Amniotic stem cell (primary cell): ENCODE measurements at regions not wholly inside any gene's neighbourhood (a gene's known extent, or its start where the extent isn't known, plus 50 kb on each side); places are given as distances from the start of the nearest gene placed in this dataset.

Experiments used
- DNase-seq: peaks from one replicate; lab custom pipeline; 2025; lab: John Stamatoyannopoulos, UW

DNA sequence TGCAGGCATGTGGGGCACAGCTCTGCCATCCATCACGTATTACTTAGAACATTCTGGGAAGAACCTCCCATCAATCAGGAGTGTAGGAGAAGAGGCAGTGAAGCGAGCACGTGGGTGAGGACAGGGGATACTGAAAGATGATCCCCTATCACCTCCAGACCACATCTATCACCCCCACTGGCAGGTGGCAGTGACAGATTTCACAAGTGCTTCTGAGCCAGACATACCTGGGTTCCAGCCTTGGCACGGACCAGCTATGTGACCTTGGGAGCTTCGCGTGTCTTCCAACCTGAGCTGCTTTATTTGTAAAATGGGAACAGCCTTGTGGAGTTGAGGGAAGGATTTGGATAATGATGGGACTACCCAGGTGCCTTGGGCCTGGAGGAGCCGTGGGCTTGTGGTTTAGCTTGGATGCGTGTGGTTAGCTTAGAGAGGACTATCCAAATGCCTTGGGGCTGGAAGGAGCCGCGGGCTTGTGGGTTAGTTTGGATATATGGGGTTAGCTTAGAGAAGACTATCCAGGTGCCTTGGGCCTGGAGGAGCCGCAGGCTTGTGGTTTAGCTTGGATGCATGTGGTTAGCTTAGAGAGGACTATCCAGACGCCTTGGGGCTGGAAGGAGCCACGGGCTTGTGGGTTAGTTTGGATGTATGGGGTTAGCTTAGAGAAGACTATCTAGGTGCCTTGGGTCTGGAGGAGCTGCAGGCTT is 206.4 kb downstream of the ENGASE start:
- no peak for DNase-seq

DNA sequence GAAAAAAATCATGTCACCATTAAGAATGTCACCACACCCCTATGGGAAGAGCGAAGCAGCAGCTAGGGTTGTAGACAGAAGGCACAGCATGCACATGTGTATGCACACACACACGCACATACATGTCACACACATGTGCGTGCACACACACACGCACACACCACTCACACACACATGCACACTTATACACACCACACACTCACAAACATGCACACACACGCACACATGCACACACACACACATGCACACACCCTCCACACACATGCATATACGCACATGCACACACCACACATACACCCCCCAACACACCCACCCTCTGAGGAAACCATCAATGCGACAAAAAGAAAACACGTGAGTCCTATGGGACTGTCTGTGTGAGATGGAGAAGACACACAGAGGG is 205.4 kb downstream of the ENGASE start:
- no peak for DNase-seq

DNA sequence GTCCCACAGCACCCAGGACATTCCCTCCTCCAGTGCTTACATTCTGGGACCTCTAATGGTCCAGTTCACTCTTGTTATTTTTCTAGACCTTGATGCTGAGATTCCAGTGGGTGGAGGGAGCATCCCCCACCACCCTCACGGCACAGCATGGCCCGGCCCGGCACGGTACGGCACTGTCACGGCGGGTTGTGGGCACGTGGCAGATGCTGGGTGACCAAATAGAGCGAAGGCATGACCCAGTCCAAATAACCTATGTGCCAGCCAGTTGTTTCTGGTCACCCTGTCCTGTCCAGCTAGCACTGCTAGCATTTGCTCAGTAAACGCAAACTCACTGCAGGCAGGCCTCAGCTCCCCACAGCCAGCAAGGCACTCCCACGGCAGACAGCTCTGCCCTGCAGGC is 204.7 kb downstream of the ENGASE start:
- DNase-seq, result no peak

DNA sequence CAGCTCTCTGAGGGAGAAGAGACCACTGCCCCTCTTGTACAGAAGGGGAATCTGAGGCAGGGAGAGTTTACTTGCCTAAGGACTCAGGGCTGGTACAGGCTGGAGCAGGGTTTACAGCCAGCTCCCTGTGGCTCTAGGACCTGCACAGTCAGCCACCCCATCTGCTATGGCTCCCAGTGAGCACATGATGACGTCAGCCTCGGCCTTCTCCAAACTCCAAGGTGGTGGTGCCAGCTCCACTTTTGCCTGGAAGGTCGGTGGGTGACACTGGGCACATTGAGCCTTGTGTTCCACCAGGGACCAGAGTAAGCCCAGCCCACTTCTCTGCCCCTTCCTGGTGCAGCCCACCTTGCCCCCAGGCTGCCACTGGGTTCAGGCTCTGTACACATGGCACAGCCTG is 202.2 kb downstream of the ENGASE start:
- DNase-seq, result no peak

DNA sequence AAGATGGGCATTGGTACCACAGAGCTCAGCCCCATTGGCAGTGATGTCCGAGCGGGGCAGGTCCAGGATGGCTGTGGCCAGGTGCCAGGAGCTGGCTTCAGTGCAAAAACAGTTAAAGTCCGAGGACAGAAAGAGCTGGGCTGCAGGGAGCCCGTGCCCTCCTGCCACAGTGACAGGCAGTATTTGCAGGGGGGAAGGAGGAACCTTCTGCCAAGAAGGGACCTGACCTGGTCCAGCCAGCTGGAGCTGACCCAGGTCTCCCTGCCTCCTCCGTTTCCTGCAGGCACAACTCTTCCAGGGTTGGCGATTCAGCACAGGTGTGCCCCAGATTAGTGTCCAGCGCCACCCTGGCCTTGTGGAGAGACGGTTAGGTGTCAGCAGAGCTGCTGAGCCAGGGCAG is 199.0 kb downstream of the ENGASE start:
- no peak for DNase-seq

DNA sequence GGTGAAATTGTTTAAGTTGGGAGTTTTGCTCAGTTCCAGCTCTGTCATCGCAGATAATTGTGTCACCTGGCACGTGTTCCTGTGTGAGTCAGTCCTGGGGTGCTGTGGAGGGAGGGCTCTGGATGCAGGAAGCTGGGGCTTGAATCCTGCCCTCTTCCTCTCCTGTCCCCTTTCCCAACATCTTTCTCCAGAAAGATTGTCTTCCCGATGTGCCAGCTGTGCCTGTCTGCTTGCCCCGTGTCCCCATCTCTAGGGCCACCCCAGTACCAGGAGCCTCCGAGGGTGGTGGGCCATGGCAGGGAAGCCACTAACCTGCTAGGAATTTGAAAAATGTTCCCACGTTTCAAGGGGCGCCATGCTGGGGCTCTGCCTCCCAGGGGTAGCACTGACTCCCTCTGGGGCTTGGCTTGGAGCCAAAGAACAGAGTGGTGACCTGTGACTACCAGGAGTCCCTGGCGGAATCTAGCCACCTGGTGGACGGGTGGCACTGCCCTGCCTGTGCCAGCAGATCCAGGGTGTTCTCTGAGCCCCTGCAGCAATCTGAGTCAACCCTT is 198.1 kb downstream of the ENGASE start:
- no peak for DNase-seq

DNA sequence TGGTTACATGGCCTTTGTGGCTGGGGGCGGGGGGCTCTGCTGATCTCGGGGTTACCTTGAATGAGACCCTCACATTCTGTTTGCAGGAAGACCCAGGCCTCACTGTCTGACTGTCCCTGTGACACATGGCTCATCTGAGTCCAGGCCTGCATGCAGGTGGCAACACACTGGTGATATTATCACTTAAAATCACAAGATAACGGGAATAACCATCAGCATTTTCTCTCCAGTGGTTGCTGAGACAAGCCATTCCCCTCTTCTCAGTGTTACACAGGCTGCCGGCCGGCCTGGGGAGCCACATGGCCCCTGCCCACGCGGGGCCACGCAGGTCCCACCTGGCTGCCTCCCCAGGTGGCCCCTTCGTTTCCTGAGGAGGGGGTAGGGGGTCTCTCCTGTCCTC is 197.6 kb downstream of the ENGASE start:
- no peak for DNase-seq

DNA sequence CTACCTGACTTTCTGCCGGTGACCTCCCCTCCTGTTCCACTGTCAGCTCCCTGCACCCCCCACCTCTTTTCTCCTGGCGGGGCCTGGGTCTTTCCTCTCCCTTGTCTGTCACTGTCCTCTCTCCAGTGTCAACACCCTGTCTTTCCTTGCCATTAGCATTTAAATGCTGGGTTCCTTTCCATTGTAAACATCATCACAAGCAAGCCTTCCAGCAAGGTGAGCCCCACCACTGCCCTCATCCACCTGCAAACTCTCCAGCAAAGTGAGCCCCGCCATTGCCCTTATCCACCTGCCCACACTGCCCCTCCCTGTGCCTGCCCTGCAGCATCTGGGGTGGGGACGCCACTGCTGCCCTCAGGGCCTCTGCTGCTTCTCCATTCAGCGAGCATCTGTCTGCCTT is 195.0 kb downstream of the ENGASE start:
- DNase-seq, result no peak

DNA sequence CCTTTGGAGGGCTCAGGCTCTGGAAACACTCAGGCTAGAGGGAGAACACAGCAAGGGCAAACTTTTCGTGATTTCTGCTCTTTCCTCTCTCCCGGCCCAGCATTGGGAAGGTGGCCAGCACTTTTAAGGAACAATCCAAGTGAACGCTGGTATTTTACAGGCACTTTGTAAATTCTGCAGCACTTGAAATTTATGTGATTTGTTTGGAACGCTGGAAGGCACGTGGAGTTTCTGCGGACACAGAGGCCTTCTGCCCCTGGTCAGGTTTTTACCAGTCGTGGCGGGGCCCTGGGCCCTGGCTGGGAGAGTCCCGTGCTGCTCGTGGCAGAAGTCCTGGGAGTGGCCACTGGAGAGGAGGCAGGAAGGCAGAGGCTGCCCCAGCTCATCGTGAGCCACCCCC is 188.6 kb downstream of the ENGASE start:
- no peak for DNase-seq

DNA sequence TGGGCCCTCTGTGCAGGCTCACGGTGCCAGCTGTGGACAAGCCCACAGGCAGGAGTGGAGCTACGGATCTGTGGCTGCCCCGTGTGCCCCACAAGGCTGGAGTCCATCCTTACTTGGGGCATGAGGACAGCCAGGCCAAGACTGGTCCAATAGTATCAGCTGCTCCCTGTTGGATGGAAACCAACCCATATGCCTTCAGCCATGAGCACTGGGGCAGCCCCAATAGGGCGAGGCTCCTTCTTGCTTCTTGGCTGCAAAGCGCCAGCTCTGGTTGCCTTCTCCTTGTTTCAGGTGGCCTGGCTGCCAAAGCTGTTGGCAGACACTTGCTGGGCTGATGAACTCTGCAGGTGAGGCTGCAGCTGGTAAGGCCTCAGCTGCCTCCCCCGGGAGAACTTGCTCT is 188.0 kb downstream of the ENGASE start:
- DNase-seq, result no peak

DNA sequence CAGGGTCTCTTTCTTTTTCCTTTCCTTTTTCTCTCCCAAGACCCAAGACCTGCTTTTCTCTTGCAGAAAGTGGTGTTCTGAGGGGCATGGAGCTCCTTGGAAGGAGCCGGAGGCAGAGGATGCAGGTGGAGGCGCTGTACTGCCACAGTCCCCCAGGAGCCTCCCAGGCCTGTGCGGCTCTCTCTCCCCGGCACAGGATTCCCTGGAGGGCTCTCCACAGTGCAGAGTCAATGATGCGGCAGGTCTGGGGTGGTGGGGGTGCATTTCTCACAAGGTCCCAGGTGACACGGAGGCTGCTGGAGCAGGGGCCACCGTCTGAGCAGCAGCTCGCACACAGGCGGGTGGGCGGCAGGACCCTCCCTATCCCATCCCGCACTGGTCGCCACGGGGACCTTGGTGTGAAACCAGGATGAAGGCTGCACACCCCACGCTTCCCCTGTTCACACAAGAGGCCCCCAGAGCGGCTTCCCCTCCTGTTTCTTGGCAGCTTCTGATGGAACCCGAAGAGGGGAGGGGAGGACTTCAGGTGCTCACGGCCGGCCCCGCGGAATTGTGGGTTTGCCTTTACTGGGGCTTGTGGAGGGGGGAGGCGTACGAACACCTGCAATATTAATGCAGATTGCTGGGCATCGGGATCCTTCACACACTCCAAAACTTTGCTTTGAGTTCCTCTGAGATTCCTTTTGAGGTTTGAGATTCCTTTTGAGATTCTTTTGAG is 186.9 kb downstream of the ENGASE start:
- no peak for DNase-seq

DNA sequence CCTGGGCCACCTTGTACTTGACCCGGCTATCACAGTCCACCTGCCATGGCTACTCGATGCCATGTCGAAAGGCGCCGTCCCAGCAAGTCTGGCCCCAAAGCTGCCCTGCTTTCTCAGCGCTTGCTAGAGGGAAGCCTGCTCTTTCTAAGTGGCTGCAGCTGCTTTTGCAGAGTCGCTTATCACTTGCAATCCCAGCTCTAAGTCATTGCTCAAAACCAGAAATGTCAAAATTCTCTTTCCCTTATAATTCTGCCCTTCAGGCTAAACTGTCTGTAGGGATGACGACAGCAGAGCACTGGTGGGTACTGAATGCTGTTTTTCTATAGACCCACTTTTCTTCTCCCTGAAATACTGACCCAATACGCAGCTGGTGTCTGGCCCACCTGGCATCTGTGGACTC is 184.2 kb downstream of the ENGASE start:
- no peak for DNase-seq

DNA sequence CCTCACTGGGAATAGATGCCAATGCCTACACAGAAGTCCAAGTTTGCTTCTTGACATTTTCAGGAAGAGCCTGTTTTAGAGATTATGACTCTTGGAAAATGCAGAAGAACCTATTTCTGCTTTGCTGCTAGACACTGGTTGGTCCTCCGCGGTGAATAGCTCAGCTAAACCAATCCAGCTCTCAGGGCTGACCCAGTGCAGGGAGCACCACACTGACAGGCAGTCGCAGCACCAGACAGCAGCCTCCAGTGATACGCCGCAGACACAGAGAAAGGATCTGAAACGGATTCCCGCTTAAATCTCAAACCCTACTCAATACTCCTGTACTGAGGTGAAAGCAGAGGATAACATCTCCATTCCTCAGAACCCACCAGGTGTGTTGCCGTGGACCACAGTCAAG is 183.4 kb downstream of the ENGASE start:
- no peak for DNase-seq

DNA sequence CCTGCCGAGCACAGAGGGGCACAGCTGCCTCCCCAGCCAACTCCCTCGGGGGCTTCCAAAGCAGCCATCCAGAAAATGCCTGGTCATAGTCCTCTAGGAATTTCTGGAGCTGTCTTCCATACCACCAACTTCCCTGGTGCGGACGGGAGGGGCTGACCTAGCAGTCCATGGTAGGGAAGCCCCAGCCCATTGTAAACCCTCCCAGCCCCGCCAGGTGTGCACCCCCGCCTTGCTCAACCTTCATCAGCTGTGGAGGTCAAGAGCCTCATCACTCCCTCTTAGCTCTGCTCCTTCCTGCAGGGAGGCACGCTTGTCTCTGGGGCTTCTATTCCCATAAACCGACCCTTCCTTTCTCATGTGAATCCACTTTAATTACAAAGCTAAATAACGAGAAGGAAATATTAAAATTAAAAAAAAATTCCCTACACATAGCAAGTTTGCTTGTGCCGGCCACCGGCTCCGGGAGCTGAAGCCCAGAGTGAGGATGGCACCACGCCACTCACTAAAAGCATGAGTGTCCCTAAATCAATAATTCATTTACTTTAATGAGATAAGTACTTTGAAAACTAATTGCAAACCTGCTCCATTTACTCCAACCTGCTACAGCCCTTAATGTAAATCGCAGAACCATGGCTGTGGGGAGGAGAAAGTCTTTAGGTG is 181.4 kb downstream of the ENGASE start:
- no peak for DNase-seq

DNA sequence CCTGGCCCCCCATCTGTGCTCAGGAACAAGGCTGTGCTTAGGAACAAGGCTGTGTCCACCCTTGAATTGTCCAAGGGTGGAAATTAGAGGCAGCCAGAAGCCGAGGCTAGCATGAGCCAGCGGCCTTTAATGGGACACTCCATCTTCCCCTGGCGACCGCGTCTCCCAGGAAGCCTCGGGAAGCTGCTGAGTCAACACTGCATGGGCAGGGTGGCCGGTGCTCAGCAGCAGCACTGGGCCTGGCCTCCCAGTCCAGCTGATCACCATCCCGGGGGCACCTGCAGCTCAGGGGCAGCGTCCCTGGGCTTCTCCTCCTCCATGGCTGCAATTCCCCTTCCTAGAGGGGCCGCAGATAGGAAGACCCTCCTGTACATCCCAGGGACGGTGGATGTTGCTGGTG is 180.8 kb downstream of the ENGASE start:
- no peak for DNase-seq

DNA sequence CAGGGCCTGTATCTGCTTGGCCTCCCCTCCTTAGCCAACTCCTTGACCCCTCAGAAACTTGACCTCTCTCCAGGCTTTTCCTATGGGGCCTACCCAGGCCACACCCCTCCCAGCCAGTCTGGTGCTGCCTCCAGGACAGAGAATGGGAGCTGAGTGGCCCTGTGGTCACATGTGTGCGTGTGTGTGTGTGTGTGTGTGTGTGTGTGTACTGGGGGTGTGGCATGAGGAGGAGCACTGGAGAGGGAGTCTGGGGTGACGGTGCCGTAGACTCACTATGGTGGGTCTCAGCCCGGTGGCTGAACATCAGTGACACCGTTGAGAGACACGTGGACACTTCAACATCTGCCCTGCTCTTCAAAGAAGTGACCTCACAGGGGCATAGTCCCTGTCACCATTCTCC is 180.4 kb downstream of the ENGASE start:
- no peak for DNase-seq

DNA sequence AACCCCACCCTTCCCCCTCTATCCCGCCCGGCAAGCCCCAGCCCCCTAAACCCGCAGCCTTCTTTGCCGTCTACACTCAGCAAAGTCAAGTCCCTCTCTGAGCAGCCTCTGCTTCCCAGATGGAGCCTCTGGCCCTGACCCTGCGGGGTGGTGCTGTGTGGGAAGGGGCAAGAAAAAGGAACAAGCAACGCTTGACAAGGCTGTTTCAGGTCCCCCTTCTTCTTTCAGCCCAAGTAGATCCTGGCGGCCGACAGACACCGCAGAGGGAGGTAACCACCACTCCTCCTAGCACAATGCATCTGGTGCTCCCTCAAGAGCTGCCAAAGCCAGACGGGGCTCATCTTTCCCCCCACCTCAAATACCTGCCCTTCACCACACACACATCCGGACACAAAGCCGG is 178.3 kb downstream of the ENGASE start:
- DNase-seq, result no peak

DNA sequence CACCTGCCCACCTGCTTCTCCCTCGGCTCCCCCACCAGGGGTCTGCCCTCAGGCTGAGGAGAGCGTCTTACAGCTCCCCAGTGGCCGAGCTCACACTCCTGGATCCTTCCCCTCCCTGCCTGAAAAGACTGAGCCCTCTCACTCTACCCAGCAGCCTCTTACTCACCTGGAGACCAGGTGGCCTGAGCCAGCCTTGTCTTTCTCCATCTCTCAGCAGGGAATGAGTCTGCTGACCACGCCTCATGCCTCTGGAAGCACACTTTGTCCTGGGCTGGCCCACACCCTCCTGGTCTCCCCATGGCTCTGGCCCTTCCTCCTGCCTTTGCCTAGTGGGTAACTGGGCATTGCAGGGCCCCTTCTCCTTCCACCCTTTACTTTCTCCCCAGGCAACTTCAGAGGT is 177.2 kb downstream of the ENGASE start:
- no peak for DNase-seq

DNA sequence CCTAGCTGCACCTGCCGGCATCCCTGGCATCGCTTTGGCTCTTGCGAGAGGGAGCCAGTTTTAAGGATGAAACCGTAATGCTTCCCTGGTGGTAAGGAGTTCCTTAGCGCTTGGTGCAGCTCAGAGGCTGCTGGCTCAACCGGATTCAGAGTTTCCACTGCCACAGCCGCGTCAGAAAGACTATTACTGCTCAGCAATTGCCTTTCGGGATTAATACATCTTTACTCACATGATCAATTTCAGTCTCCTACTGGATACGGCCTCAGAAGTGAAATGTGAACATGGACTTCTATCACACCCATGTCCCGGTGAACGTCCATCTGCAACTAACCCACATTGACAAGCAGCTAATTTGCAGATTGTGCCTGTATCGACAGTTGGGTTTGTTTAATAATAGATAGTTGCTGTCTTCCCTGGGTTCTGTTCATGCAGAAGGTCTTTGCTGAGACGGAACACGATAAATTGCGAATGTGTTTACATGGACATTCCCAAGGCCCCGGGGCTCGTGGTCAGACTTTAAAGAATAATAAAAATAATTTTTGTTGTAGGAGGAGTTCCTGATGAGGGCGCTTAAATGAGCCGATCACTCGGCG is 175.4 kb downstream of the ENGASE start:
- no peak for DNase-seq

DNA sequence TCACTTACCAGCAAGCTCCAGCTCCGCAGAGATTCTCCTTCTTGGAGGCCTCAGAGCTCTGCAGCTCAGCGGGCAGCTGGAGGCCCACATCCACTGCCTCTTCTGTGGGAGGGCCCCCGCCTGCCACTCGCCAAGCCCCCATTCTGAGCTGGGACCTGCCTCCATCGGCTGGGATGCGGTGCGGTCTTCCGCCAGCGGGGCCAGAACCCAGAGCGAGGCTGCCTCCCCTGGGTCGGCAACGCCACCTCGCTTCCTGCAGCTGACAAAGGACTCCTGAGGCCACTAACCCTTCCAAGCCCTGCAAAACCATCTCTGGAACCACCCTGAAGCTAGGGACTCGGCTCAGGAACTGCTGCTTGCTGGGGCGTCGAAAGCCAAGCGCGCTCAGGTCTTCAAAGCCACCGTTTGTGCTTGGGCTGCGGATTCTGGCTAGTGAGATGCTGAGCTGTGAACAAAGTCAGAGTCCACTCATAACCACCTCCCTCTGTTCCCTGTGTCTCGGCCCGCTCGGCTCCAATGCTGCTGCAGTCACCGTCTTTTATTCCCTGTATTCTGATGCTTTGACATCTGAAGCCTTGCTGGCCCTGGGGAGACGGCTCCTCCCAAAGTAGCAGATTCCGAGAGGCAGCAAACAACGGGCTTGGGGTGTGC is 174.3 kb downstream of the ENGASE start:
- no peak for DNase-seq

DNA sequence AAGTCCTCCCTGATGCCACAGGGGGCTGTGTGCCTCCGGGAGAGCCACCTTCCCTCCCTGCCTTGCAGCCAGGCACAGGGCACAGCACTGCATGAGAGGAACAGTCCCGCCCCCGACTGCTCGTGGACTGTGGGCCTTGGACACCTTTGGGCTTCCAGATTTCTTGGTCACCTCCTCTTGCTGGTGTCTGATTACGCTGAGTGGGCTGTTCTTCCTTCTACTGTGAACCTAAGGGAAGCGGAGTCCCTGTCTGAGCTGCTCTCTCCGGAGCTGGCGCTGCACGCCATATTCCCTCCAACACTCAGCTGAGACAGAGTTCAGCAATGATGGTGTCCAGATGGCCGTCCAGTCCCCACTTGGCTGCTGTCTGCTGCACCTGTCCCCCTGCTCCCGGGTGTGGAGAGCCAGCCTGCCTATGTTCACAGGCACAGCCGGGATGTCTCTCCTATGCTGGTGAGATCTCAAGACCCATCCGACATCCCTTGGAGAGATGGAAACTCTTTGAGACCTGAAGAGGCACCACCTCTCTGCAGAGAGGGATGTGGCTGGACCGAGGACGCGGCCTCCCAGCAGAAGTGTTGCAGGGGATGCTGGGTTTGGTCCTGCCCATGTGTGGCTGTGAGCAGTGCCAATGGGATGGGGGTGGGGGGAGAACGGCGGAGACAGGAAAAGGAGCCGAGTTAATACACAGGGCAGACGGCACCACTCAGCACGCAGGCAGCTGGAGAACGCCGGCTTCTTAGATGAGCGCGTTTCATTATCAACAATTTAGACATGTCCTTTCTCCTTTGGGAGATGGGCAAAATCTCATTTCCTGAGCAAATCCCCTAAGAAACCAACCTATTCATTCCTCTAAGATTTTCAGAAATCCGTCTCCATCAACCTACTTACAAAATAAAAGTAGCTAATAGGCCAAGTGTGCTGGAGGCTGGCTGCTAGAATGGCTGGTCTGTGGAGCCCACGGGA is 171.9 kb downstream of the ENGASE start:
- no peak for DNase-seq
